OCI-LY3 (cell line): ENCODE measurements at regions not wholly inside any gene's neighbourhood (a gene's known extent, or its start where the extent isn't known, plus 50 kb on each side); places are given as distances from the start of the nearest gene placed in this dataset.

ENCODE experiments used
- EZH2phosphoT487 ChIP-seq: fragments of 200-600 bp; shearing (Covaris generic); IDR thresholded peaks from 2 replicates; pipeline ENCODE4 v1.6.1; 2018; ENCODE audit warnings: antibody characterized with exemption, mixed run types, low read depth
- TF ChIP-seq, protein P1 (sequence below): fragments of 200-600, 300-600 bp; sonication (generic); IDR thresholded peaks from 2 replicates; pipeline ENCODE4 v1.5.1; 2014; ENCODE audit warnings: antibody characterized with exemption, low read length, low read depth

GRCh38 chr14:59096303-59096702 lies 92.2 kb upstream of the DAAM1 start:
- TF ChIP-seq, protein P1, sequence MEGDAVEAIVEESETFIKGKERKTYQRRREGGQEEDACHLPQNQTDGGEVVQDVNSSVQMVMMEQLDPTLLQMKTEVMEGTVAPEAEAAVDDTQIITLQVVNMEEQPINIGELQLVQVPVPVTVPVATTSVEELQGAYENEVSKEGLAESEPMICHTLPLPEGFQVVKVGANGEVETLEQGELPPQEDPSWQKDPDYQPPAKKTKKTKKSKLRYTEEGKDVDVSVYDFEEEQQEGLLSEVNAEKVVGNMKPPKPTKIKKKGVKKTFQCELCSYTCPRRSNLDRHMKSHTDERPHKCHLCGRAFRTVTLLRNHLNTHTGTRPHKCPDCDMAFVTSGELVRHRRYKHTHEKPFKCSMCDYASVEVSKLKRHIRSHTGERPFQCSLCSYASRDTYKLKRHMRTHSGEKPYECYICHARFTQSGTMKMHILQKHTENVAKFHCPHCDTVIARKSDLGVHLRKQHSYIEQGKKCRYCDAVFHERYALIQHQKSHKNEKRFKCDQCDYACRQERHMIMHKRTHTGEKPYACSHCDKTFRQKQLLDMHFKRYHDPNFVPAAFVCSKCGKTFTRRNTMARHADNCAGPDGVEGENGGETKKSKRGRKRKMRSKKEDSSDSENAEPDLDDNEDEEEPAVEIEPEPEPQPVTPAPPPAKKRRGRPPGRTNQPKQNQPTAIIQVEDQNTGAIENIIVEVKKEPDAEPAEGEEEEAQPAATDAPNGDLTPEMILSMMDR: no peak
- no peak for TF ChIP-seq EZH2phosphoT487
